WTC11 (cell line): ENCODE measurements at regions not wholly inside any gene's neighbourhood (a gene's known extent, or its start where the extent isn't known, plus 50 kb on each side); places are given as distances from the start of the nearest gene placed in this dataset.

Experiments
- ATAC-seq: fragments of 200-7000 bp; cut with Tn5 transposase; 2 replicates; pipeline ENCODE4 v1.10.0; 2021; ENCODE audit warnings: mild to moderate bottlenecking, moderate library complexity
- CTCF ChIA-PET: fragments of 300-600 bp; sonication (Branson Sonifier 250); formaldehyde crosslinking; loops from one replicate; lab custom pipeline; 2021; ENCODE audit warnings: antibody characterized with exemption; lab: Charles Lee
- POLR2A ChIA-PET: fragments of 350-600 bp; sonication (Branson Sonifier 250); formaldehyde crosslinking; loops from one replicate; lab custom pipeline; 2021; ENCODE audit warnings: antibody characterized with exemption; lab: Charles Lee
- DNase-seq: peaks from one replicate; pipeline ENCODE4 v3.0.0; 2021; ENCODE audit warnings: low spot score
- H3K27ac Mint-ChIP-seq: 2 replicates; pipeline ENCODE4 v1.8.0; 2021; ENCODE audit warnings: mixed read lengths
- H3K27me3 Mint-ChIP-seq: 2 replicates; pipeline ENCODE4 v1.8.0; 2021; ENCODE audit warnings: low read depth, mild to moderate bottlenecking, moderate library complexity, mixed read lengths
- H3K36me3 Mint-ChIP-seq: 2 replicates; pipeline ENCODE4 v1.8.0; 2021; ENCODE audit warnings: mixed read lengths
- H3K4me1 Mint-ChIP-seq: 2 replicates; pipeline ENCODE4 v1.8.0; 2022; ENCODE audit warnings: mixed read lengths
- H3K4me3 Mint-ChIP-seq: 2 replicates; pipeline ENCODE4 v1.8.0; 2021; ENCODE audit warnings: mild to moderate bottlenecking, moderate library complexity, mixed read lengths
- H3K9me3 Mint-ChIP-seq: 2 replicates; pipeline ENCODE4 v1.8.0; 2021; ENCODE audit warnings: mixed read lengths
- AR ChIP-seq: fragments of 250-450 bp; sonication (Bioruptor Pico); IDR thresholded peaks from 2 replicates; pipeline ENCODE4 v1.9.0; 2021; ENCODE audit warnings: mild to moderate bottlenecking
- CDX4 ChIP-seq: fragments of 250-450 bp; sonication (Bioruptor Pico); IDR thresholded peaks from 2 replicates; pipeline ENCODE4 v1.9.0; 2021; ENCODE audit warnings: moderate library complexity, mild to moderate bottlenecking, inconsistent platforms, borderline replicate concordance
- CREM ChIP-seq: sonication (generic); formaldehyde crosslinking; IDR thresholded peaks from 2 replicates; pipeline ENCODE4 v1.8.1; 2022; ENCODE audit warnings: mild to moderate bottlenecking, missing genetic modification reagents, moderate library complexity
- ERG ChIP-seq: fragments of 250-450 bp; sonication (Bioruptor Pico); IDR thresholded peaks from 2 replicates; pipeline ENCODE4 v1.8.0; 2021; ENCODE audit warnings: mild to moderate bottlenecking
- FOXK1 ChIP-seq: sonication (generic); formaldehyde crosslinking; IDR thresholded peaks from 2 replicates; pipeline ENCODE4 v1.8.0; 2022; ENCODE audit warnings: mild to moderate bottlenecking, moderate library complexity, missing genetic modification reagents
- GABPB1 ChIP-seq: sonication (generic); formaldehyde crosslinking; IDR thresholded peaks from 2 replicates; pipeline ENCODE4 v1.8.1; 2023; ENCODE audit warnings: mild to moderate bottlenecking, missing genetic modification reagents
- HMGA2 ChIP-seq: fragments of 250-450 bp; sonication (Bioruptor Pico); IDR thresholded peaks from 2 replicates; pipeline ENCODE4 v1.4.0; 2021; ENCODE audit warnings: mild to moderate bottlenecking, moderate library complexity
- MAX ChIP-seq: sonication (generic); formaldehyde crosslinking; IDR thresholded peaks from 2 replicates; pipeline ENCODE4 v1.8.0; 2022; ENCODE audit warnings: mild to moderate bottlenecking, missing genetic modification reagents
- NFYB ChIP-seq: sonication (generic); formaldehyde crosslinking; conservative IDR thresholded peaks from 2 replicates; pipeline ENCODE4 v1.8.0; 2022; ENCODE audit warnings: low read depth, missing genetic modification reagents
- TEAD1 ChIP-seq: sonication (generic); formaldehyde crosslinking; IDR thresholded peaks from 2 replicates; pipeline ENCODE4 v1.8.0; 2022; ENCODE audit warnings: mild to moderate bottlenecking, missing genetic modification reagents
- TEAD4 ChIP-seq: sonication (generic); formaldehyde crosslinking; IDR thresholded peaks from 2 replicates; pipeline ENCODE4 v1.8.0; 2022; ENCODE audit warnings: mild to moderate bottlenecking, missing genetic modification reagents
- USF1 ChIP-seq: sonication (generic); formaldehyde crosslinking; IDR thresholded peaks from 2 replicates; pipeline ENCODE4 v1.8.0; 2022; ENCODE audit warnings: mild to moderate bottlenecking, missing genetic modification reagents
- ZBTB21 ChIP-seq: sonication (generic); formaldehyde crosslinking; IDR thresholded peaks from 2 replicates; pipeline ENCODE4 v1.8.1; 2023; ENCODE audit warnings: mild to moderate bottlenecking, missing genetic modification reagents, borderline replicate concordance
- ZNF219 ChIP-seq: sonication (generic); formaldehyde crosslinking; IDR thresholded peaks from 2 replicates; pipeline ENCODE4 v1.8.0; 2023; ENCODE audit warnings: missing genetic modification reagents, mild to moderate bottlenecking, borderline replicate concordance
- ZNF232 ChIP-seq: sonication (generic); formaldehyde crosslinking; IDR thresholded peaks from 2 replicates; pipeline ENCODE4 v1.8.0; 2022; ENCODE audit warnings: mild to moderate bottlenecking, missing genetic modification reagents

GRCh38 chr3:193801097-193801496 is 208.1 kb downstream of the OPA1 start (continued):
- TF ChIP-seq USF1 (CRISPR knock-in tag) (no peak), GABPB1 (CRISPR knock-in tag) (no peak), CDX4 (CRISPR knock-in tag) (no peak)

- no peak for TF ChIP-seq ZNF219 (CRISPR knock-in tag)
- no peak for TF ChIP-seq ZNF232 (CRISPR knock-in tag)
- ChIA-PET CTCF (interaction anchor here (0.7 kb wide), 1 partner anchor 422 kb away, joined by 3 read pairs; no protein-coding TSS in a partner anchor), POLR2A (no interaction called here)
- Mint-ChIP-seq H3K27me3 (peaks cover 2% of the 10 kb centered on the region; the same call in 1 of the 2 replicates), H3K27ac (no peak overlapping the region), H3K36me3 (no peaks in the 10 kb centered on the region), H3K4me3 (no peak overlapping the region), H3K9me3 (0 out of 2 replicates have a peak, but pooled peaks cover 3% of the 10 kb centered on the region), H3K4me1 (peaks cover 15% of the 10 kb centered on the region)
- DNase-seq (no peak), ATAC-seq (no peak)
Measured at GRCh38 chr3:193803288-193803687, 210.3 kb downstream of the OPA1 start.

- no peak overlapping the region for H3K4me3 Mint-ChIP-seq
- H3K4me1 Mint-ChIP-seq, result peaks cover 31% of the 10 kb centered on the region
- TF ChIP-seq TEAD4 (CRISPR knock-in tag) (no peak), ZBTB21 (CRISPR knock-in tag) (no peak), NFYB (no peak), HMGA2 (CRISPR knock-in tag) (no peak), TEAD1 (CRISPR knock-in tag) (no peak), ERG (CRISPR knock-in tag) (no peak), CREM (CRISPR knock-in tag) (no peak), CDX4 (CRISPR knock-in tag) (no peak), USF1 (CRISPR knock-in tag) (no peak), FOXK1 (CRISPR knock-in tag) (no peak), ZNF232 (CRISPR knock-in tag) (no peak), MAX (CRISPR knock-in tag) (no peak), AR (CRISPR knock-in tag) (no peak)
- ChIA-PET POLR2A (interaction anchor here (0.6 kb wide), 1 partner anchor 499 kb away, joined by 4 read pairs; no protein-coding TSS in a partner anchor), CTCF (no interaction called here)
- H3K27ac Mint-ChIP-seq, result no peak overlapping the region
- H3K9me3 Mint-ChIP-seq, result 0 out of 2 replicates have a peak, but pooled peaks cover 3% of the 10 kb centered on the region
- no peak for ATAC-seq
- no peaks in the 10 kb centered on the region for H3K36me3 Mint-ChIP-seq
- peaks cover 10% of the 10 kb centered on the region for H3K27me3 Mint-ChIP-seq
- DNase-seq, result no peak
Measured at GRCh38 chr3:193805448-193805847, 212.4 kb downstream of the OPA1 start.
